Epithelial cell of esophagus (primary cell): ENCODE measurements at regions not wholly inside any gene's neighbourhood (a gene's known extent, or its start where the extent isn't known, plus 50 kb on each side); places are given as distances from the start of the nearest gene placed in this dataset.

ENCODE experiments used
- DNase-seq: peaks from one replicate; pipeline ENCODE4 v3.0.0; 2010; ENCODE audit warnings: low read depth
- H3K4me3 ChIP-seq: 2 replicates; pipeline ENCODE4 v1.5.1; 2011; ENCODE audit warnings: mild to moderate bottlenecking, low read length, control low read depth
- CTCF ChIP-seq: IDR thresholded peaks from 2 replicates; pipeline ENCODE4 v1.5.1; 2011; ENCODE audit warnings: low read depth, mild to moderate bottlenecking, low read length, control low read depth, inconsistent platforms; ENCODE audit not compliant: insufficient read depth; ENCODE audit errors: missing control alignments

- DNase-seq = no peak
- no peak overlapping the region for H3K4me3 ChIP-seq
- TF ChIP-seq CTCF = no peak
These were observed 104.7 kb upstream of the TBC1D5 start for GRCh38 chr3:17847156-17847555.

GRCh38 chr3:17846466-17846865 lies 104.0 kb upstream of the TBC1D5 start:
- DNase-seq = no peak
- no peak for TF ChIP-seq CTCF
- no peak overlapping the region for H3K4me3 ChIP-seq

- TF ChIP-seq CTCF = no peak
- H3K4me3 ChIP-seq = no peak overlapping the region
- DNase-seq = peak; percentile 32
These were observed 102.8 kb upstream of the TBC1D5 start for GRCh38 chr3:17845026-17845812.

GRCh38 chr3:17844236-17844635 lies 101.8 kb upstream of the TBC1D5 start:
- TF ChIP-seq CTCF = no peak
- H3K4me3 ChIP-seq = no peak overlapping the region
- DNase-seq = no peak

- peak; percentile 96 for TF ChIP-seq CTCF
- DNase-seq = peak; percentile 56
- H3K4me3 ChIP-seq = no peak overlapping the region
These were observed 98.9 kb upstream of the TBC1D5 start for GRCh38 chr3:17841190-17841828.

GRCh38 chr3:17840651-17841050 lies 98.2 kb upstream of the TBC1D5 start:
- TF ChIP-seq CTCF = no peak
- DNase-seq = no peak
- H3K4me3 ChIP-seq = no peak overlapping the region

GRCh38 chr3:17840126-17840525 lies 97.7 kb upstream of the TBC1D5 start:
- no peak for TF ChIP-seq CTCF
- DNase-seq = no peak
- H3K4me3 ChIP-seq = no peak overlapping the region
